ENCODE measurements at regions not wholly inside any gene's neighbourhood (a gene's known extent, or its start where the extent isn't known, plus 50 kb on each side); places are given as distances from the start of the nearest gene placed in this dataset.

DNA sequence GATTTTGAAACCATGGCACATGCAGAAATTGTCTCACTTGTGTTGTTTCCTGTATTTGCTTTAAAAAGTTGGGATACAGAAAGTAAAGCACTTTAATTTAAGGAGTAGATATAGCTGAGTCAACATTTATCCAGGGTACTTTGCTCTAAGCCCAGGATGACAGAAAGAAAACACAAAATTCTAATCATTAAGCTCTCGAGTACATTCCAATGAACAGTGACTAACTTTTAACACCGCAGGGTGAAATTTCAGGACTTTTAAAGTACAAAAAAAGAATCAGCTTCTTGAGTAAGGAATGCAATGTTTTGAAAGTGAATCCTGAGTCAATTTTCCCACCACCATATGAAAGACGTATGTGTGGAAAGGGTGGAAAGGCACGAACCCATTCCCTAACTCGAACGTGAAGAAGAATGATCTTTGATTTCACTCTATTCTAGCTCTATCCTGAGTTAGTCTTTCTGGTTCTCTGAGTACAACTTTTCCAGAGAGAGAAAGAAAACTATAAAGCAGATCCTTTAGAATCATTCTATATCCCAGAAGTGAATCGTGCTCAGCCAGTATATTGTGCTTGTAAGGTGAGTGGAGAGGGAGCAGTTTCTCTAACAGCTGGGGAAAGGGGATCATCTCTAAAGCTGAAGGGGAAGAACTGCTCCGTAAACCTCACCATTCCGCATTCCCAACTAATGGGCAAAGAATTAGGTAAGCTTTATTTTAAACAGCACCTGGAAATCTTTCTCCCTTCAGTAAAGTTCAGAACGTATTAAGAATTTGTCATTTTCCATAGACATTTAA, 779.0 kb upstream of the FLRT2 start:
- TF ChIP-seq, protein P1, sequence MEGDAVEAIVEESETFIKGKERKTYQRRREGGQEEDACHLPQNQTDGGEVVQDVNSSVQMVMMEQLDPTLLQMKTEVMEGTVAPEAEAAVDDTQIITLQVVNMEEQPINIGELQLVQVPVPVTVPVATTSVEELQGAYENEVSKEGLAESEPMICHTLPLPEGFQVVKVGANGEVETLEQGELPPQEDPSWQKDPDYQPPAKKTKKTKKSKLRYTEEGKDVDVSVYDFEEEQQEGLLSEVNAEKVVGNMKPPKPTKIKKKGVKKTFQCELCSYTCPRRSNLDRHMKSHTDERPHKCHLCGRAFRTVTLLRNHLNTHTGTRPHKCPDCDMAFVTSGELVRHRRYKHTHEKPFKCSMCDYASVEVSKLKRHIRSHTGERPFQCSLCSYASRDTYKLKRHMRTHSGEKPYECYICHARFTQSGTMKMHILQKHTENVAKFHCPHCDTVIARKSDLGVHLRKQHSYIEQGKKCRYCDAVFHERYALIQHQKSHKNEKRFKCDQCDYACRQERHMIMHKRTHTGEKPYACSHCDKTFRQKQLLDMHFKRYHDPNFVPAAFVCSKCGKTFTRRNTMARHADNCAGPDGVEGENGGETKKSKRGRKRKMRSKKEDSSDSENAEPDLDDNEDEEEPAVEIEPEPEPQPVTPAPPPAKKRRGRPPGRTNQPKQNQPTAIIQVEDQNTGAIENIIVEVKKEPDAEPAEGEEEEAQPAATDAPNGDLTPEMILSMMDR (IDR thresholded peaks at IDR 0.05; ENCODE audit: low read depth, low read length) = no peak
- TF ChIP-seq MYC (IDR thresholded peaks at IDR 0.05; ENCODE audit: low read depth, low read length) = no peak
- TF ChIP-seq POLR2A (IDR thresholded peaks at IDR 0.05; ENCODE audit: extremely low read depth, insufficient read length) = no peak
- TF ChIP-seq, protein P2, sequence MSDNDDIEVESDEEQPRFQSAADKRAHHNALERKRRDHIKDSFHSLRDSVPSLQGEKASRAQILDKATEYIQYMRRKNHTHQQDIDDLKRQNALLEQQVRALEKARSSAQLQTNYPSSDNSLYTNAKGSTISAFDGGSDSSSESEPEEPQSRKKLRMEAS (IDR thresholded peaks at IDR 0.05; ENCODE audit: low read depth, low read length) = no peak

Measured in NB4 (cell line).